SJCRH30 (cell line): ENCODE measurements at regions not wholly inside any gene's neighbourhood (a gene's known extent, or its start where the extent isn't known, plus 50 kb on each side); places are given as distances from the start of the nearest gene placed in this dataset.

Source experiments
- DNase-seq, 2 experiments: peaks; one replicate each; pipeline ENCODE4 v3.0.0-alpha.2; 2015 to 2020
- H3K27ac ChIP-seq: fragments of 250-450 bp; sonication (Bioruptor Pico); 2 replicates; pipeline ENCODE4 v1.5.1; 2020; ENCODE audit warnings: mild to moderate bottlenecking, moderate library complexity
- H3K27me3 ChIP-seq: fragments of 250-450 bp; sonication (Bioruptor Pico); 2 replicates; pipeline ENCODE4 v1.5.1; 2020; ENCODE audit warnings: mild to moderate bottlenecking, moderate library complexity
- H3K36me3 ChIP-seq: fragments of 250-450 bp; sonication (Bioruptor Pico); 2 replicates; pipeline ENCODE4 v1.5.1; 2020; ENCODE audit warnings: mild to moderate bottlenecking, moderate library complexity
- H3K4me1 ChIP-seq: fragments of 250-450 bp; sonication (Bioruptor Pico); 2 replicates; pipeline ENCODE4 v1.5.1; 2020; ENCODE audit warnings: mild to moderate bottlenecking, moderate library complexity
- H3K4me3 ChIP-seq: fragments of 250-450 bp; sonication (Bioruptor Pico); 2 replicates; pipeline ENCODE4 v1.5.1; 2020; ENCODE audit warnings: mild to moderate bottlenecking, moderate library complexity
- H3K9me3 ChIP-seq: fragments of 250-450 bp; sonication (Bioruptor Pico); replicated peaks from 2 replicates; pipeline ENCODE4 v1.5.1; 2020; ENCODE audit warnings: mild to moderate bottlenecking, moderate library complexity

GRCh38 chr9:75601280-75601679 is 289.2 kb upstream of the PCSK5 start:
- H3K9me3 ChIP-seq: no peaks in the 10 kb centered on the region
- H3K4me1 ChIP-seq: no peaks in the 10 kb centered on the region
- DNase-seq: peak in 1 of 2 experiments; percentile 6
- H3K36me3 ChIP-seq: no peaks in the 10 kb centered on the region
- H3K4me3 ChIP-seq: no peak overlapping the region
- H3K27me3 ChIP-seq: peaks cover 5% of the 10 kb centered on the region; the same call in 1 of the 2 replicates
- H3K27ac ChIP-seq: no peak overlapping the region

DNA sequence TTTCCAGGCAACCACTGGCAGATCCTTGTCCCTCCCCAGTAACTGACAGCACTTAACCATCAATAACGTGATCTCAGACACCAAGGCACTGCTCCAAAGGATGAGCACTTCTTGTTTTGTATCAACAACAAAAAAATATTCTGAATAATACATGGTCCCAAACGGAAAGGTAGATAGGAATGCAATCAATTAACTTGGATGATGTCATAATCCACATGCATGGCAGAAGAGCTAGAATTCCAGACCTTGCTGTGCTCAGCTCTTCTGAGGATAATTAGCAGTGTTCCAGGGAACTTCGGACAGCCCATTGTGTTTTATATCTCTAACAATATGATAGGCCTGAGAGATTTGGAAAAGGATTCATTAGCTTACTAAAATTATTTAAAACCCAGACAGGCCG is 288.4 kb upstream of the PCSK5 start:
- Histone ChIP-seq H3K4me3 (no peak overlapping the region), H3K36me3 (no peaks in the 10 kb centered on the region), H3K9me3 (no peaks in the 10 kb centered on the region), H3K27me3 (peaks cover 5% of the 10 kb centered on the region; the same call in 1 of the 2 replicates), H3K27ac (no peak overlapping the region), H3K4me1 (no peaks in the 10 kb centered on the region)
- DNase-seq: no peak

DNA sequence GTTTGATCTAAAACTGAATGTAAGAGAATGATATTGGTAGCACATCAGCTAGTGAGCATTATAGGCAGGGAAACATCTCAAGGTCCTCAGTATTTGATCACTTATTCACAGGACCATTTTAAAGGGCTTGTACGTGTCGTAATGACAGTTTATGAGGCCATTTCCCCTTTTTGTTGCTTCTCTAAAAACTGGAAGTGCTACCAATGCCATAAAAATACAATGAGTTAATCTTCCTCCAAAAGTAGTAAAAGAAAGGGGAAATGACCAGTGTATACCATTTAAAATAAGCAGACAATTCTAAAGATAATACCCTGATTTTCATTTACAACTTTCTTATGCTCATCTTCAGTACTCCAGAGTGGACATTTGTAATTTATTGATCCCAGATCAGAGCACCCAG is 285.8 kb upstream of the PCSK5 start:
- Histone ChIP-seq H3K4me3 (no peak overlapping the region), H3K36me3 (no peaks in the 10 kb centered on the region), H3K4me1 (no peaks in the 10 kb centered on the region), H3K27me3 (peaks cover 5% of the 10 kb centered on the region; the same call in 1 of the 2 replicates), H3K9me3 (no peaks in the 10 kb centered on the region), H3K27ac (no peak overlapping the region)
- DNase-seq: no peak

- Histone ChIP-seq H3K4me3 (no peak overlapping the region), H3K27me3 (no peaks in the 10 kb centered on the region; the same call in 1 of the 2 replicates), H3K36me3 (no peaks in the 10 kb centered on the region), H3K27ac (no peak overlapping the region), H3K9me3 (no peaks in the 10 kb centered on the region; the same call in 1 of the 2 replicates), H3K4me1 (no peaks in the 10 kb centered on the region)
- DNase-seq: no peak
Measured at GRCh38 chr9:75607521-75607920, 283.0 kb upstream of the PCSK5 start.

DNA sequence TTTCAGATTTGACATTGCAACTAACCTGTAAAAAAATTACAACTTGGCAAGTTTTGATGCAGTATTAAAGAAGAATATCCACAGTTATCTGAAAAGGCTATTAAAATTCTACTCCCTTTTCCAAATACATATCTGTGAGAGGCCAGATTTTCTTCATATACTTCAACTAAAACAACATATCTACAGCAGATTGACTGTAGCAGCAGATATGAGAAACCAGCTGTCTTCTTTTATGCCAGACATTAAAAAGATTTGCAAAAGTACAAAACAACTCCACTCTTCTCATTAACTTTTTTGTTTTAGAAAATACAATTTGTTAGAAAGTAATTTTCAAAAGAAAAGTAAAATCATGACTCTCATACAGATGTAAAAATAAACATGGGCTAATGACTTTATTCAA is 281.1 kb upstream of the PCSK5 start:
- no peaks in the 10 kb centered on the region for H3K4me1 ChIP-seq
- H3K36me3 ChIP-seq: no peaks in the 10 kb centered on the region
- H3K27me3 ChIP-seq: no peaks in the 10 kb centered on the region
- H3K4me3 ChIP-seq: no peak overlapping the region
- H3K27ac ChIP-seq: no peak overlapping the region
- H3K9me3 ChIP-seq: no peaks in the 10 kb centered on the region; the same call in 1 of the 2 replicates
- DNase-seq: no peak

DNA sequence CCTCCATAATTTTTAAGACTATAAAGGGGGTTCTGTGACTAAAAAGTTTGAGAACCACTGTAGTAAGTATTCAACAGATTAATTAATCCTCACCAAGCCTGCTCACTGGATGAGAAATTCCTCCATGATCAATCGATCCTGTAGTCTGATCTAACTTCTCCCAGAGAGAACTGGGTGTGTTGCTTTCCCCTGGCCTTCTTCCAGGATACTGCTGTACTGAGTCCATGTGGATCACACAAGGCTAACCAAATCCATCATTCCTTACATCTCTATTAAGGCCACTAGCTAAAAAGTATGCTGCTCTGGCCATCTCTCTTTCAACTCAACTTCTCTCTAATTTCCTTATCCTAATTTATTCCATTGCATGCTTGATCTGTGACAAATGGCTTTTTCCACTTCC is 280.2 kb upstream of the PCSK5 start:
- no peak overlapping the region for H3K27ac ChIP-seq
- no peaks in the 10 kb centered on the region for H3K27me3 ChIP-seq
- no peaks in the 10 kb centered on the region for H3K4me1 ChIP-seq
- H3K9me3 ChIP-seq: no peaks in the 10 kb centered on the region; the same call in 1 of the 2 replicates
- no peaks in the 10 kb centered on the region for H3K36me3 ChIP-seq
- no peak overlapping the region for H3K4me3 ChIP-seq
- DNase-seq: no peak

DNA sequence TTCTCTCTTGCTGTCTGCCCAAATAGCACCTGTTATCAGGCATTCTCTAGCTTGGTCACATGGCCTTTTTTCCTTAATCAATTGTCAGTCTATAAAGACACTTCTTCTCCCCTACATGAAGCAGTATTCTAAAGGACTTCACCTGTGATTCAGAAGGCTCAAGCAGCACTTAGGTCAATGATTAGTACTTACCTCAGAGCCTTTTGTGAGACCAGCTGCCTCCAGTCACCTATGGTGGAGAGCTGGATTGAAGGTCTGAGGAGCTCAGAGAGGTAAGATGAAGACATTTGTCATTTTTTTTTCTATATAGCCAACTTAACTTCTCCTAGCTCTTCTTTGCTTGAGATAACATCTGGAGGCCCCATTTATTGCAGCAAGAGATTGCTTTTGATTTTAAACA is 278.3 kb upstream of the PCSK5 start:
- H3K27me3 ChIP-seq: no peaks in the 10 kb centered on the region
- H3K9me3 ChIP-seq: no peaks in the 10 kb centered on the region; the same call in 1 of the 2 replicates
- H3K36me3 ChIP-seq: no peaks in the 10 kb centered on the region
- no peak overlapping the region for H3K4me3 ChIP-seq
- DNase-seq: no peak
- H3K4me1 ChIP-seq: no peaks in the 10 kb centered on the region
- H3K27ac ChIP-seq: no peak overlapping the region

DNA sequence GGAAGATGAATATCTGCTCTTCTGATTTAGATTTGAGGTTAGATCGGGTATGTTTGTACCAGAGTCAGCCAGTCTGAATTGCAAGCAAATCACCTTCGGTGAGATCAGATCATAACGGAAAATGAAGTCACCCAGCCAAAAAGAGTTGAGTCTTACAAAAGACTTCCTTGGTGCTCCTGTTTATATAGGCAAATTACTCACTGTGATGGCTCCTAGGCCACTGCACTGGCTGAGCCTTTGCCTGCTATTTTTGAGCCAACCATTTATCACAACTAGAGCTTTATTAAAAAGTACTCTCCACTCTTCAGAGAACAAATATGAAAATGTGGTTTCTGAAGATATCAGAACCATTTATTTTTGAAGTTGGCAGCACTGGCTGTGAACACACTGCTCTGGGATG is 277.7 kb upstream of the PCSK5 start:
- H3K36me3 ChIP-seq: no peaks in the 10 kb centered on the region
- no peak overlapping the region for H3K27ac ChIP-seq
- no peaks in the 10 kb centered on the region; the same call in 1 of the 2 replicates for H3K9me3 ChIP-seq
- H3K4me3 ChIP-seq: no peak overlapping the region
- no peak for DNase-seq
- no peaks in the 10 kb centered on the region for H3K27me3 ChIP-seq
- no peaks in the 10 kb centered on the region for H3K4me1 ChIP-seq

DNA sequence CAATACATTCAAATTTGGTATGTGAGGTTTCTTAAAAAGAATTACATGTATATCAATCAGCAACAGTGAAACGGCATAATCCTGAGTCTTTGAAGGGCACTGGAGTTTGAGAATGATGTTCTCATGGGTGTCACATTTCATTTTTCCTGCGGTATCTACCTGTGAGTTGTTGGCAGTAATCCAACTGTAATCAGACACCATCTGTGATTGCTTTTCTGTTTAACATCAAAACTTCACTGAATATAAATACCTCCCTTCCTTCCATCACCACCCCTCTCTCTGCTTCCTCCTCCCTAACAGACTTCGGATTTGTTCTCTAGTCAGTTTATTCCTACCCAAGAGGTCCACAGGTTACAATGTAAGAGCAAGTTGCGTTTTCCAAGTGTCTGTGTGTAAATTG is 275.2 kb upstream of the PCSK5 start:
- DNase-seq: peak in 1 of 2 experiments; percentile 10
- H3K4me3 ChIP-seq: no peak overlapping the region
- no peak overlapping the region for H3K27ac ChIP-seq
- H3K4me1 ChIP-seq: no peaks in the 10 kb centered on the region
- H3K27me3 ChIP-seq: no peaks in the 10 kb centered on the region
- H3K36me3 ChIP-seq: no peaks in the 10 kb centered on the region
- no peaks in the 10 kb centered on the region for H3K9me3 ChIP-seq

DNA sequence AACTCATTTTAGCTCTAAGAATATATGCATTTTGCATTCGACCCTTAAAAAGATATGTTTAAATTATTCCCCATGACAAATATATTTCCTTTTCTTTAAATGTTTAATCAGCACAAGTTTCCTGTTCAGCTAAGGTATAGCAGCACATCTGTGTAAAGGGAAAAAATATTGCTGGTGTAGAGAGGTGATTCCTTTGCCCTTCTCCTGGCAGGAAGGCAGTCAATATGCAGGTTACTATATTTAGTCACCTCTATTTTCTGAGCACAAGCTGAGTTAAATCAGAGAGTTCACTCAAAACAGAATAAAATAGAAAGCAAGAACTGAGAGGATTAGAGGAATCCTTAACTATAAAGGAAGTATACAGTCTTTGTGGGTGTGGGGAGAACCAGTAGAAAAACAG is 274.4 kb upstream of the PCSK5 start:
- no peak for DNase-seq
- H3K4me1 ChIP-seq: no peaks in the 10 kb centered on the region
- H3K9me3 ChIP-seq: no peaks in the 10 kb centered on the region
- no peaks in the 10 kb centered on the region for H3K27me3 ChIP-seq
- no peaks in the 10 kb centered on the region for H3K36me3 ChIP-seq
- no peak overlapping the region for H3K4me3 ChIP-seq
- no peak overlapping the region for H3K27ac ChIP-seq

GRCh38 chr9:75616841-75617566 is 273.5 kb upstream of the PCSK5 start:
- H3K27me3 ChIP-seq: no peaks in the 10 kb centered on the region

DNA sequence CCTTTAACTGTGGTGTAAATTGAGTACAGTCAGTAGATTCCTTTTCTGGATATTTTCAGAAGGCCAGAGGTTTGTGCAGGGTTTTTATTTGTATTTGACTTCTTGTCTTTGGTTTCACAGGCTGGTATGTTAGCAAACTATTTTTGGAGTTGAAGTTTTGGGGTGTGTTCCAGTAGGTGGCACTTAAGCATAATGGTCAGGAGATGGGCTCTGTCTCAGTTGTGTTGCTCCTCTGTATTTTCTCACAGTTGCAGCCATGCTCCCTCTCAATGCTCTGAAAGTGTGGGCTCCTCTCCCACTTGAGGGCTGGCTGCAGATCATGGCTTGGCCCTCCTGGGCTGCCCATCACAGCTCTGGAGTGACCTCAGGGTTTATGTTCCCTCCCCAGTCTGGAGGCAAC is 267.0 kb upstream of the PCSK5 start:
- no peaks in the 10 kb centered on the region for H3K4me1 ChIP-seq
- H3K9me3 ChIP-seq: no peaks in the 10 kb centered on the region
- H3K27ac ChIP-seq: no peak overlapping the region
- no peak for DNase-seq
- H3K27me3 ChIP-seq: no peaks in the 10 kb centered on the region
- no peaks in the 10 kb centered on the region for H3K36me3 ChIP-seq
- no peak overlapping the region for H3K4me3 ChIP-seq

More at GRCh38 chr9:75616841-75617566, 273.5 kb upstream of the PCSK5 start:
- H3K36me3 ChIP-seq: no peaks in the 10 kb centered on the region
- H3K27ac ChIP-seq: no peak overlapping the region
- no peak overlapping the region for H3K4me3 ChIP-seq
- H3K4me1 ChIP-seq: no peaks in the 10 kb centered on the region
- DNase-seq: no peak
- H3K9me3 ChIP-seq: no peaks in the 10 kb centered on the region

- H3K4me3 ChIP-seq: no peak overlapping the region
- no peaks in the 10 kb centered on the region for H3K4me1 ChIP-seq
- no peak for DNase-seq
- H3K27ac ChIP-seq: no peak overlapping the region
- no peaks in the 10 kb centered on the region for H3K27me3 ChIP-seq
- no peaks in the 10 kb centered on the region for H3K36me3 ChIP-seq
- no peaks in the 10 kb centered on the region for H3K9me3 ChIP-seq
Measured at GRCh38 chr9:75624998-75625397, 265.5 kb upstream of the PCSK5 start.

DNA sequence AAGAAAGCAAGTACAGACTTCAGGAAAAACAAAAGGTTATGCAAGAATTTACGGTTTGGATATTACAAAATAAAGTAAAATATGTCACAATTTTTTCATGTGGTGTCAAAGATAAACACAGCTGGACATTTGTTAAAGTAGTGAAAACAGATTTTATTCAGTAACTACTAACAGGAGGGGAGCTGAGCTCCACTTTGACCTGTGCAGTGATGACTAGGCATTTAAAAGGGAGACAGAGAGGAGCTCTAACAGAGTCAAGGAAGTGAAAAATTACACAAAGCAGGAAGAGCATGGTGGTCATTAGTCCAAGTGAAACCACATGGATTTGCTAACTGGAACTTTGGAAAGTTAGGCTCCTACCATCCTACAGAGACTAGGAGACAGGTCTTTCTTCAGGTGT is 263.6 kb upstream of the PCSK5 start:
- H3K4me3 ChIP-seq: no peak overlapping the region
- H3K4me1 ChIP-seq: no peaks in the 10 kb centered on the region
- no peaks in the 10 kb centered on the region for H3K36me3 ChIP-seq
- H3K27ac ChIP-seq: no peak overlapping the region
- H3K9me3 ChIP-seq: no peaks in the 10 kb centered on the region
- H3K27me3 ChIP-seq: no peaks in the 10 kb centered on the region
- no peak for DNase-seq

DNA sequence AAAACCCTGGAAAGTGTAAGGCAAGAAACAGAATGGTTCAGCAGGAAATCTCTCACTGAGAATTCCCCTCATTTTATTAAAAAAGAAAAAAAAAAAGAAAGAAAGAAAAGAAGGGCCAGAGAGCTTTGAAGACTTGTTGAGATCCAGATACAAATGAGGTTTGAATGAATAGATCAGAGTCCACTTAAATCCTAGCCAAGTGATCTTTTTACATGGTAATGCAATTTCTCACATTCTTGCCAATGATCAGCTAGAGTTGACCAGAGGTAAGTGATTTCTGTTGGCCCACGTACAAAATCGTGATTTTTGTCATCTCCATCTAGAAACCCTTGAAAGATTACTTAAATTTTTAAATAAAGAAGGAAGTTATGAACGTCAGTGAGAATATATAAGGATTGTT is 261.5 kb upstream of the PCSK5 start:
- DNase-seq: no peak
- Histone ChIP-seq H3K4me1 (no peaks in the 10 kb centered on the region), H3K27me3 (no peaks in the 10 kb centered on the region), H3K4me3 (no peak overlapping the region), H3K36me3 (no peaks in the 10 kb centered on the region), H3K9me3 (no peaks in the 10 kb centered on the region), H3K27ac (no peak overlapping the region)

DNA sequence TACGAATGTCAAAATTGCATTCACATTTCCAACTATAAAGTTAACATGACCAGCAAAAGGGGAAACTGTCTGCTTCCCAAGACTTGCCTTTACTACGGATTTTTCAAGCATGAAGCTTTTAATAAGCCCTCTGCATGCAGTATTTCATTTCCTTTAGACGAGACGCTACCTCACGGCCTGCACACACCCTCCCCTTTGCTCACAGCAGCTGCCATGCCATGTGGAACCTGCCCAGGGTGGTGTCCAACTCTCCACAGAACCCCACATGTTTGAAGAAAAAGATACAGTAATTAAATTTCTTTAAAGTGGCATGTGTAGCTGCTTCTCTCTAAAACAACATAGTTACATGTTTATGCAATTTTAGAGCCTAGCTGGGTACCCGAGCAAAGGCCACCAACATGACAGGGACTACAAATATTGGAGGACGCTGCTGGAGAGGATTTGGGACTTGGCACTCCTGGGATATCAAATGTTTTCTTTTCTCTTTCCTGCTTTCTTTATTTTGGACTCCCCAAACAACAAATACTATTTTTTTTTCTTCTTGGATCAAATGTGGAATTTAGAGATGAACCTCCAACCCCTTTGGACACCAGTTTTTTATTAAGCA is 256.9 kb upstream of the PCSK5 start:
- H3K4me3 ChIP-seq: no peak overlapping the region
- H3K4me1 ChIP-seq: no peaks in the 10 kb centered on the region
- H3K36me3 ChIP-seq: no peaks in the 10 kb centered on the region
- no peaks in the 10 kb centered on the region for H3K9me3 ChIP-seq
- no peak for DNase-seq
- no peak overlapping the region for H3K27ac ChIP-seq
- no peaks in the 10 kb centered on the region for H3K27me3 ChIP-seq
